NCI-H345 (cell line): ENCODE measurements at regions not wholly inside any gene's neighbourhood (a gene's known extent, or its start where the extent isn't known, plus 50 kb on each side); places are given as distances from the start of the nearest gene placed in this dataset.
"Not testable (repeated sequence)": the region's sequence is repeated elsewhere in the genome, so short reads cannot be mapped to it uniquely, and the experiment has no call there.

Source experiments
- DNase-seq: peaks from one replicate; lab custom pipeline; 2025; lab: John Stamatoyannopoulos, UW

GRCh38 chr2:180927030-180927686 is 53.2 kb upstream of the UBE2E3 start:
- DNase-seq, result no peak

- DNase-seq, result no peak
These were observed 54.7 kb upstream of the UBE2E3 start for GRCh38 chr2:180925700-180926099.

GRCh38 chr2:180924063-180924462 is 56.3 kb upstream of the UBE2E3 start:
- no peak for DNase-seq

GRCh38 chr2:180910831-180911665 is 69.4 kb upstream of the UBE2E3 start:
- no peak for DNase-seq

GRCh38 chr2:180907731-180908130 is 72.7 kb upstream of the UBE2E3 start:
- no peak for DNase-seq

GRCh38 chr2:180905461-180905860 is 74.9 kb upstream of the UBE2E3 start:
- DNase-seq, result peak; percentile 72

GRCh38 chr2:180905002-180905401 is 75.4 kb upstream of the UBE2E3 start:
- DNase-seq, result peak; percentile 89

- DNase-seq, result no peak
These were observed 79.1 kb upstream of the UBE2E3 start for GRCh38 chr2:180901331-180901730.

GRCh38 chr2:180893752-180894151 is 86.7 kb upstream of the UBE2E3 start:
- DNase-seq, result no peak

GRCh38 chr2:180892091-180892490 is 88.3 kb upstream of the UBE2E3 start:
- no peak for DNase-seq

GRCh38 chr2:180891360-180891759 is 89.0 kb upstream of the UBE2E3 start:
- no peak for DNase-seq

- DNase-seq, result no peak
These were observed 89.6 kb upstream of the UBE2E3 start for GRCh38 chr2:180890781-180891180.

- no peak for DNase-seq
These were observed 97.4 kb upstream of the UBE2E3 start for GRCh38 chr2:180882959-180883358.

GRCh38 chr2:180876506-180876905 is 103.9 kb upstream of the UBE2E3 start:
- DNase-seq, result no peak

- no peak for DNase-seq
These were observed 107.2 kb upstream of the UBE2E3 start for GRCh38 chr2:180873219-180873618.

GRCh38 chr2:180872781-180873180 is 107.6 kb upstream of the UBE2E3 start:
- DNase-seq, result not testable (repeated sequence)

GRCh38 chr2:180872255-180872654 is 108.2 kb upstream of the UBE2E3 start:
- no peak for DNase-seq

- DNase-seq, result no peak
These were observed 108.8 kb upstream of the UBE2E3 start for GRCh38 chr2:180871649-180872048.

GRCh38 chr2:180849851-180850250 is 130.6 kb upstream of the UBE2E3 start:
- DNase-seq, result no peak

- DNase-seq, result no peak
These were observed 132.0 kb upstream of the UBE2E3 start for GRCh38 chr2:180848393-180848792.

GRCh38 chr2:180846756-180847472 is 133.5 kb upstream of the UBE2E3 start:
- DNase-seq, result no peak

GRCh38 chr2:180842461-180842860 is 137.9 kb upstream of the UBE2E3 start:
- DNase-seq, result no peak

- DNase-seq, result no peak
These were observed 139.8 kb upstream of the UBE2E3 start for GRCh38 chr2:180840641-180841040.
